ENCODE measurements at regions not wholly inside any gene's neighbourhood (a gene's known extent, or its start where the extent isn't known, plus 50 kb on each side); places are given as distances from the start of the nearest gene placed in this dataset.

DNA sequence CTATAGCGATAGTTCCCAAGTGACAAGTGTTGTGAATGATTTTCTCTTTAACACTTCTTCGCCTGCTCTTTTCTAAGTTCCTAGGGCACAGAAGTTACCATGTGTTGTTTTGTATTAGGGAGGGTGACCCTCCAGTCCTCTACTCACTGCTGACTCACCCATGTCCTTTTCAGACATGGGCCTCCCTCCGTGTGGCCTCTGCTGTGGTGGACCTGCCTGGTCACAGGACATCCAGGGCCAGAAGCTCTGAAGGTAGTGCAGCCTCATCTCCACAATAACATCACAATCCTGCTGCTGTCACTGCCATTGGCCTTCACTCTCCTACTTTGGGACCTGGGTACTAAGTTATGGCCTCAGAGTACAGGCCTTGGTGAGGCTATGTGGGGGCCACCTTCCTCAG is 87.1 kb upstream of the TNFAIP3 start:
- DNase-seq (ENCODE audit: low read depth), result peak; percentile 10

DNA sequence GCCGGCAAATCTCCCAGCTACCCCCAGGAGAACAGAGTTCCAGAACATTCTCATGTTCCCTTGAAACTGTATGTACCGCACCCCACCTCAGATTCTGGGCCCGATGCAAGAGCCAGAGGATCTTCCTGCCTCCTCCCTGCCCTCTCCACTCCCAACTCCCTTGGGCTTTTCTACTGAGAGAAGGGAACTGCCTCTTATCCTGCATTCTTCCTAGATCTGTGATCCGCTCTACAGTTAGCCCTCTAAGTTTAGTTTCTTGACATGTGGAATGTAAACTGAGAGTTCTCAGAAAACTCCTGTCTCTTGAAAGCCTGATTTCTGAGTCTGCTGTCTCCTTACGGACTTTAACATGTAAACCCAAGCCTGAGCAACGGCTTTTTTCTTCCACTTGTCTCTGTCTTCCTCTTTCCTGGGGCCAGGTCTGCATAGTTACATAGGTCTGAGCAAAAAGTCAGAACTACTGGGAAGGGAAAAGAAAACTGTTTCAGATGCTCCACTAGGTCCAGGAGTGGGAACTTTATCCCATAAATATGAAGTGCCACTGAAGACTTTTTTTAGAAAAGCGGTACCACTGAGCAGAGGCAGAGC is 86.5 kb upstream of the TNFAIP3 start:
- no peak for DNase-seq (ENCODE audit: low read depth)

GRCh38 chr6:137781639-137782038 is 85.4 kb upstream of the TNFAIP3 start:
- no peak for DNase-seq (ENCODE audit: low read depth)

DNA sequence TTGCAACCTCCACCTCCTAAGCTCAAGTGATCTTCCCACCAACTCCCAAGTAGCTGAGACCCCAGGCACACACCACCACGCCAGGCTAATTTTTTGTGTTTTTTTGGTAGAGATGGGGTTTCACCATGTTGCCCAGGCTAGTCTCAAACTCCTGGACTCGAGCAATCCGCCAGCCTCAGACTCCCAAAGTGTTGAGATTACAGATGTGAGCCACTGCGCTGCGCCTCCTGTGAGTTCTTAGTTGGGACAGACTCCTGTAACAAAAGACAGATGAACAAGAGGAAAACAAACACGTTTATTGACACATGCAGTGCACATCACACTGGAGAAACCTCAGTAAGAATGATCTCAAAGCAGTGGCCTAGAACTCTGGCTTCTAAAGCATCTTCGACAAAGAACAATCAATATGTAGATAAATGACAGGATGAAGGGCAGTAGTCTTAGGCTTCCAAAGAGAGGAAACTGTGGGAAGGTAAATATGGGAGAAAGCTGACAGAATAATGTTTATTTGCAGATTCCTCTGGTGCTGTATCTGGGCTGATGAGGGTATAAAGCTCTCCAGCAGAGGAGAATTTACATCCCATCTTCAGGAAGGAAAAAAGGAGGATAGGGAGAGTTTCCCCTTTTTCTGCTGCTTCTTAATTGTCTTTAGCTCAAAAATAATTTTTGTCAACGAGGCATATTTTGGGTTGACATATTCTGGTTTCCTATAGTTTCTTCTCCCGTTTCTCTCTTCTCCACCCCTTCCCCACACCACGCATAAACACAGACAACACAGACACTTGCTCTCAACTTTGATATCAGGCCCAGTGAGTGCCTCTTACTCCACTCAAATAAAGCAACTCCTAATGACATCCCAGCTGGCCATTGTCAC is 84.7 kb upstream of the TNFAIP3 start:
- no peak for DNase-seq (ENCODE audit: low read depth)

DNA sequence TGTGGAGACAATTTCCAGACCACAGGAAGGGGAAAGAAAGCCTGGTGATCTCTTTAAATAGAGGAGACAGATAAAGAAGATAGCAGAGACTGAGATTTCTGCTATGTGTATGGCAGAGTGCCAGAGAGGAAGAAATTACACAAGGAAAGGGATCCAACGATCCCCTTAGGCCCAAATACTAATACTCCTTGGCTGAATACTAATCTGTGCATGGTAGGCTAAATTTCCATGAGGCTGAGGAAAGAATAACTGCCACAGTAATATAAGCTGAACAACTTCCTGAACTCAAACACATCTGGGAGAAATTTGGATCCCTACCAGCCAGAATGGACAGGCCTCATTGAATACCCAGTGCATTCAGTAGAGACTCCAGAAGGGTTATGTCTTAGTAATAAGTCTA is 83.3 kb upstream of the TNFAIP3 start:
- DNase-seq (ENCODE audit: low read depth), result no peak

DNA sequence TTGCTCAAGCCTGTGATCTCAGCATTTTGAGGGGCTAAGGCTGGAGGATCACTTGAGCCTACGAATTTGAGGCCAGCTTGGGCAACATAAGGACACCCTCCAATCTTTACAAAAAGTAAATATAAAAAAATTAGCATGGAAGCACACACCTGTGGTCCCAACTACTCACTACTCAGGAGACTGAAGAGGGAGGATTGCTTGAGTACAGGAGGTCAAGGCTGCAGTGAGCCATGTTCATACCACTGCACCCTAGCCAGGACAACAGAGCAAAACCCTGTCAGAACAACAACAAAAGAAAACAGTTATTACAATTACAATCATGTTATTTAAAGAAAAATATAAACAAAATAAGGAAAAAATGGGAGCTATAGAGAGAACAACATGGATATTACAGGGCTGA is 82.5 kb upstream of the TNFAIP3 start:
- DNase-seq (ENCODE audit: low read depth), result no peak

GRCh38 chr6:137787016-137787415 is 80.0 kb upstream of the TNFAIP3 start:
- no peak for DNase-seq (ENCODE audit: low read depth)

- no peak for DNase-seq (ENCODE audit: low read depth)
These were observed 78.8 kb upstream of the TNFAIP3 start for GRCh38 chr6:137788248-137788647.

- DNase-seq (ENCODE audit: low read depth), result no peak
These were observed 75.5 kb upstream of the TNFAIP3 start for GRCh38 chr6:137791281-137792159.

DNA sequence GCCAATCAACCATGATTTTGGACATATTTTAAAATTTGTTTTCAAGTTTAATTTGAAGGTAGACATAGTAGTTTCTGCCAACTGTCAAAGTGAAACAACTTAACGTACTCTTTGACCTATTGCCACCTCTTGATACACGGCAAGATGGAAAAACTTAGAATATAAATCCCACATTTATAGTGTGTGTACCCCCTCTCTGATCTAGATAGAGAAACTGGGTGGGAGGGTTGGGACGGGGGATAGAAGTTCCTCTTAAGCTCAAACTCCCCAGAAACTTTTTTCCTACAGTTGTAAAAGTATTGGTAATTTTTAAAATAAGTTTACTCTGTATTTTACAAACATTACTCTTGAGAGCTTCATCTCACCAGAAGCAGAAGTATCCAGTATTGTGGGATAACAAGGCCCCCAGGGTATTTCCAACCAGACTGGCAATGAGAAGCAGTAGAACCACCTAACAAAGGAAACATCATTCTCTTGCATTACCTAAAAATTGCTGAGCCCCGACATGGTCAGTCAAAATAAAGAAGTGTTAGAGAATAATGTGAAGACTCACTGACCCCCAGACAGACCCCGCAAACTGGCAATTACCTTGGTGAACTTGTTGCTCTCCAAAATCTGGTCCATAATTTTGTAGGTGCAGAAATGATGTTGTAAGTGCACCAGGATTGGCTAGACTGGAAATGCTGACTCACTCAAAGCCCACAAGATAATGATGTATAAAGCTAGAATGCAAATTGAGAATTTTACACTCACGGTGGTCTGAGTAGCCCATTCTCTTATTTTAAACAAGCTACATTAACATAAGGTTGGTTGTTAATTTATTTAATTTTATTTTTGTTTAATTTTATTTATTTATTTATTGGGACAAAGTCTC is 74.7 kb upstream of the TNFAIP3 start:
- DNase-seq (ENCODE audit: low read depth), result no peak

DNA sequence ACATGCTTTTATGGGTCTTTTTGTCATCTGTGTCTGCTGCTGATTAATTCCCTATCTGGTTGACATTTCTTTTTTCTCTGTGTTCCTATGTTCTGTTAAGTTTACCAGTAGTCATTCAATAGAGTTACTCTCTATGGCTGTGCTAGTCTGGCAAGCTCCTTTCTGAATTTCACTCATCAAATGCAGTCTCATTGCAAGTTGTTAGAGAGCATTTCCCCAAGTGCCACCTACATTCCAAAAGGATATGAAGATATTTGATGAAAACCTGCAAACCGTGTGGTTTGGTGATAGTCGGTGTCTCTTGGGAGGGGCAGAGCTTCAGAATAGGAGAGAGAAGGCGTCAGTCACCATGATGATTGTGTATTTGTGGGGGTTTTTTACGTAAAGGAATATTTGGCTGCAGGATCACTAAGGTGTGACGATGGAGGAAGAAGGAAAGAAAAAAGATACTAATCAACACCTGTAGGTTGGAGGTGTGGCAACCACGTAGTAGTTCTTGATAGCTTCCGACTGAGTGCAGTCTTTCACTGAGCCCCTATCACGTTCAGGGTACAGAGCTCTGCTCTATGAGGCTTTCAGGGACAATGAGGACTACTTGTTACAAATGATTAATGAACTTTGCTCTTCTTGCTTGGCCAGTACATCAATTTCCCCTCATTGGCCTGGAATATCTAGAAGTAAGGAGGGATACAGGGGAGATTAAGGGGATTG is 73.1 kb upstream of the TNFAIP3 start:
- no peak for DNase-seq (ENCODE audit: low read depth)

DNA sequence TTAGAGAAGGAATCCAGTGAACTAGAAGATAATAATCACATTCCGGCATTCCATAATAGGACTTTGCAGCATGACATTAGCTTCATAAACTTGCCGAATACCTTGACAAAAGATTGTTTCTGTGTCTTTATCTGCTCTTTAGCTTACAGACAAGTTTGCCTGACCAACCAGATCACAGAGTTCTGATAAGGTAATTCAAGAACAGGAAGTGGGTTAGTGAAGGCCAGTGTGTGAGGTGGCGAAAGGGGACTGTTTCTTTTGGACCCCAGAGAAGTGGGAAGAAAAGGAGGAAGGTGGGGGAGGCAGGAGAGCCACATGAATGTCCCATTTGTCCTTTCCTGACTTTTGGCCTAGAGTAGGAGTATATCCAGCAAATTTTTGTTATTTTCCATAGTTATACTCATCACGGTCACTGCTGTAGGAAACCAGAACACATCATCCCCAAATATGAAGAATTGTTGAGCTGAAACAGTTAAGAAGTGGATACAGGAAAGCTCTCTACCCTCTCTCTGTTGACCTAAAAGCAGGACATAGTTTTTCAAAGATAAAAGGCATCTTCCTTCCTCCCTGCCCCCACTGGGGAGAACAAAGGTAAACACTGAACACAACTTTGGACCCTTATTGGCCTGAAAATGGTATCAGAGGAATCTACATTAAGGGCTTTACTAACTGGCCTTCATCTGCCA is 72.4 kb upstream of the TNFAIP3 start:
- no peak for DNase-seq (ENCODE audit: low read depth)

DNA sequence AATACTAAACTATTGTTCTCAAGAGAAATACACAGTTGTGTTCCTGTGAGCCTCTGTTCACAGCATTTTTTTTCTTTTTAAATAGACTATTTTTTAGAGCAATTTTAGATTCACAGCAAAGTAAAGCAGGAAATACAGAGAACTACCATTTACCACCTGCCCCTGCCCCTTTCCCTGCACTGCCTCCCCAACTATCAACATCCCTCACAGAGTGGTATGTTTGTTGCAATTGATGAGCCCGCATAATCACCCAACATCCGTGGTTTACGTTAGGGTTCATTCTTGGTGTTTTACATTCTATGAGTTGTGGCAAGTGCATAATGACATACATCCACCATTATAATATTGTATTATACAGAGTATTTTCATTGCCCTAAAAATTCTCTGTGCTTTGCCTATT is 71.6 kb upstream of the TNFAIP3 start:
- DNase-seq (ENCODE audit: low read depth), result no peak

DNA sequence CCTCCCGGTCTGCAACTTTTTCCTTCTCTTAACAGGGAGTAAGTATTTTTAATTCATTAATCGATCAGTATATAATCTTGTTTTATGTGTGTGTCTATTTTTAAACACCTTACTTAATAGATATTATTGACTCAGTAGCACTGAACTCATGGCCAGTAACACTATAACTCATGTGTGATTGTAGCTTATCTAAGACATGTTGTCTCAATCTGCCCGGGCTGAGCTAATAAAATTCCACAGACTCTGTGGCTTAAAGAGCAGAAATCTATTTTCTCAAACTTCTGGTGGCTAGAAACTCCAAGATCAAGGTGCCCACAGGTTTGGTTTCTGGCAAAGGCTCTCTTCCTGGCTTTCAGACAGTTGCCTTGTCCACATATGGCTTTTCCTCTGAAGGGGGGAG is 68.8 kb upstream of the TNFAIP3 start:
- DNase-seq (ENCODE audit: low read depth), result no peak

- DNase-seq (ENCODE audit: low read depth), result peak; percentile 79
These were observed 68.2 kb upstream of the TNFAIP3 start for GRCh38 chr6:137798846-137799245.

DNA sequence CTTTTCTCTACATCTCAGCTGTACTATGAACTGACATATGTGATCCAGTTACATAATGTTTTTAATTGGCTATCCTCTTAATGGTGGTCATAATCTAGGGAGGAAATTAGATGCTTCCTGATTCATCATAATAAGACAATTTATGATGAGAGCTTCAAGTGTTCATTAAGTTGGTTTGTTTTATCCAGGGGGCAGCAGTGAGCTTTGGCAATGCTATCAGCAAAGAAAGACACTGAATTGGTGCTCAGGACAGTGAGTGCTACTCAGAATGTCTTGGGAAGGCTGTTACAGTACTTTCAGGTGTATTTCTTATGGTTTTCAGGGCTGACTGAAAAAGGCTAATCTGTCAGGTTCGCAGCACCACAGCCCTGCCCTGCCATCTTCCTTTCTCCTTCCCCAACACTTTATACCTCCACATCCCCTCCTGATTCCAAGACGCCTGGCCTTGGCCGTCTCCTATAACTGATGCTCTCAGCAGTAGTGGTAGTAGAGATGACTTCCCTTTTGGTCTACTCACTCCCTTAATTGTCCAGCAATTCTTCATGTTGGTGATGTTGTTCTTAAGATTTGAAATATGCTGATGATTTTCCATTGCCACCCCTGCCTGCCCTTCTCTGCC is 67.0 kb upstream of the TNFAIP3 start:
- peak; percentile 76 for DNase-seq (ENCODE audit: low read depth)

GRCh38 chr6:137800762-137801161 is 66.3 kb upstream of the TNFAIP3 start:
- no peak for DNase-seq (ENCODE audit: low read depth)

DNA sequence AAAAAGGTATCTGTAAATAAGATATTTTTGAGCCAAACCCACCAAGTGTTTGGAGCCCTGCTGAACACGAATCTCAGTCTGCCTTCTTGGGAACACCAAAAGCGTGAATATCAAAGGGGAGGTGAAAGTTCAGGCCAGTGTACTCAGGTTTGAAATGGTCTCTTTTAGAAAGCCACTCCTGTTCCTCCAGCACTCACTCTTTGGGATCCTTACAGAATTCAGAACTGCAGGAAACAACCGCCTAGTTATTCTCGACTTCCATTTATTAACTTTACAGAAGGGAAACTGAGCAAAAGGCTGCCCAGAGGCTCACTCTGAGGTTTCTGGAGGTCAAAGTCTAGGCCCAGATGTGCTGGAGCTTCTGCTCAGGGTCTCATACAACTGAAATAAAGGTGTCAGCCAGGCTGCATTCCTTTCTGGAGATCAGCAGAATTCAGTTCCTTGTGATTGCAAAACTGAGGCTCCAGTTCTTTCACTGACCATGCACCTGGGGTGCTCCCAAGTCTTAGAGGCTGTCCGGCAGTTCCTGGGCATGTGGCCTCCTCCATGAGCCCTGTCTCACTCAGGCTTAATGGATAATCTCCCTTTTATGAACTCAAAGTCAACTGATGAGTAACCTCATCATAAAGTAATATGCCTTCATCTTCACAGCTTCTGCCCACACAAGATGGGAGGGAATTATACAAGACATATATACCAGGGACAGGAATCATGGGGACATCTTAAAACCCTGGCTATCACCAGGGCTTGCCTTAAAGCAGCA is 65.5 kb upstream of the TNFAIP3 start:
- DNase-seq (ENCODE audit: low read depth), result no peak
